GM18519 (cell line): ENCODE measurements at regions not wholly inside any gene's neighbourhood (a gene's known extent, or its start where the extent isn't known, plus 50 kb on each side); places are given as distances from the start of the nearest gene placed in this dataset.

Source experiments
- ATAC-seq: cut with Tn5 transposase; IDR thresholded peaks from one replicate; pipeline ENCODE4 v1.9.1; 2021; ENCODE audit warnings: mild to moderate bottlenecking, moderate library complexity; ENCODE audit not compliant: unreplicated experiment, low FRiP score

- no peak for ATAC-seq
Observed at GRCh38 chr5:125331987-125332598, 585.7 kb upstream of the ZNF608 start.

GRCh38 chr5:125333416-125333815 lies 587.0 kb upstream of the ZNF608 start:
- ATAC-seq: no peak

GRCh38 chr5:125336401-125336800 lies 590.0 kb upstream of the ZNF608 start:
- ATAC-seq: no peak

GRCh38 chr5:125337294-125337693 lies 590.9 kb upstream of the ZNF608 start:
- ATAC-seq: no peak

- no peak for ATAC-seq
Observed at GRCh38 chr5:125338440-125339174, 592.2 kb upstream of the ZNF608 start.

GRCh38 chr5:125341436-125341835 lies 595.0 kb upstream of the ZNF608 start:
- no peak for ATAC-seq

GRCh38 chr5:125343015-125343414 lies 596.6 kb upstream of the ZNF608 start:
- no peak for ATAC-seq

GRCh38 chr5:125346316-125346715 lies 599.9 kb upstream of the ZNF608 start:
- ATAC-seq: no peak

GRCh38 chr5:125348221-125348692 lies 601.8 kb upstream of the ZNF608 start:
- ATAC-seq: no peak

GRCh38 chr5:125348936-125349831 lies 602.7 kb upstream of the ZNF608 start:
- ATAC-seq: no peak

GRCh38 chr5:125357660-125358059 lies 611.2 kb upstream of the ZNF608 start:
- no peak for ATAC-seq

GRCh38 chr5:125365747-125366146 lies 619.3 kb upstream of the ZNF608 start:
- ATAC-seq: no peak

GRCh38 chr5:125367702-125368101 lies 621.3 kb upstream of the ZNF608 start:
- no peak for ATAC-seq

GRCh38 chr5:125370461-125371205 lies 624.2 kb upstream of the ZNF608 start:
- no peak for ATAC-seq

GRCh38 chr5:125372694-125373631 lies 626.5 kb upstream of the ZNF608 start:
- ATAC-seq: no peak

- peak; percentile 79 for ATAC-seq
Observed at GRCh38 chr5:125375143-125375542, 628.7 kb upstream of the ZNF608 start.

GRCh38 chr5:125376059-125376641 lies 629.7 kb upstream of the ZNF608 start:
- ATAC-seq: no peak

- ATAC-seq: no peak
Observed at GRCh38 chr5:125377141-125377540, 630.7 kb upstream of the ZNF608 start.

- peak; percentile 67 for ATAC-seq
Observed at GRCh38 chr5:125381290-125381689, 634.9 kb upstream of the ZNF608 start.
